NCI-H446 (cell line): ENCODE measurements at regions not wholly inside any gene's neighbourhood (a gene's known extent, or its start where the extent isn't known, plus 50 kb on each side); places are given as distances from the start of the nearest gene placed in this dataset.

Experiments
- DNase-seq, 2 experiments: peaks; one replicate each; lab custom pipeline; 2025; lab: John Stamatoyannopoulos, UW

DNA sequence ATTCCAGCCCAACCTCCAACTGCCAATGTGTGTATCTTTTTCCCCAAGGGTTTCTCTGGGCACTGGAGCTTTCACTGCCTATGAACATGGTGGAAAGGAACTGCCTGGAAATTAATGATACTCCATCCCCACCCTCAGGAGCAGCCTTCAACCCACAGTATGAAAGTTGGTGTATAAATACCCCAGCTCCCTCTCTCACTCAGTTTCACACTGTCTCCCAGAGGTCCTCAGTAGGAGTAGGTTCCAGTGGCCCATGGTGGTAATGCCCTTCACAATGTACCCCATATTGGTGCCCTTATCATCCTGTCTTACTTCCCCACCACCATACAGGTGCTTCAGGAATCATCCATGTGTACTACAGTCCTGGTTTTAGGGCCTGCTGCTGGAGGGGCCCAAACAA is 462.6 kb downstream of the MIAT start:
- DNase-seq = no peak

DNA sequence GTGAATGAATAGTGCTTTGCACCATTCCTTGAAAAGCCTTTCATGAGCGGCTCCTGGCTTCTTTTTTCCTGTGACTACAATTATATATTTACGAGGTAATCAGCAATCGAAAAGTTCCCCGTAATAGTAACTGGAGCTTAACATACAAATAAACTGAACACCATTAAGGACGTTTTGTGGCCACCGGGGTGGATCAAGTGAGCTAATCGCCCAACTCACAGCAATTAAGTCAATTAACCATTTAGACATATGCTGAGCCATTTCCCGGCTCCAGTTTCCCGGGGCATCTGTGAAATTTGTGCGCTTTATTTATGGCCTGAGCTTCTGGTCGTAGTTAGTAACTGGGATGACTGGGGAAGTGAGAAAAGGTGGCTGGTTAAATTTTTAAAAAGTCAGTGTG is 465.2 kb downstream of the MIAT start:
- peak in 1 of 2 experiments; percentile 26 for DNase-seq

DNA sequence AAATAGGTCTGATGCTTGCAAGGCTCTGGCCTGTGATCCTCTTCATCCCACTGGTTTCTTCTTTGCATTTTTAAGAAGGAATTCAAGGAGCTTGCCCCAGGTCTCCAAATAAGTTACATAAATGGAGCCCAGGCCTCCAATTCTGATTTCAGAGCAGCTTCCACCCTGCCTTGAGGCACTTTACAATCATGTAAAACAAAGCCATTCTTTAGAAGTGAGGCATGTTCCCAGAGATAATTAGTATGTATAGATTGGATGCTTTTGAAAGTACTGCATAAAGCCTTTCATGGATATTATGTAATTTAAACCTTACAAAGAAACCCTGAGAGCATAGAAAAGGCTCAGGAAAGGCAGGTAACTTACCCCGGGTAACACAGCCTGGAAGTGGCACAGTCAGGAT is 466.5 kb downstream of the MIAT start:
- no peak for DNase-seq

DNA sequence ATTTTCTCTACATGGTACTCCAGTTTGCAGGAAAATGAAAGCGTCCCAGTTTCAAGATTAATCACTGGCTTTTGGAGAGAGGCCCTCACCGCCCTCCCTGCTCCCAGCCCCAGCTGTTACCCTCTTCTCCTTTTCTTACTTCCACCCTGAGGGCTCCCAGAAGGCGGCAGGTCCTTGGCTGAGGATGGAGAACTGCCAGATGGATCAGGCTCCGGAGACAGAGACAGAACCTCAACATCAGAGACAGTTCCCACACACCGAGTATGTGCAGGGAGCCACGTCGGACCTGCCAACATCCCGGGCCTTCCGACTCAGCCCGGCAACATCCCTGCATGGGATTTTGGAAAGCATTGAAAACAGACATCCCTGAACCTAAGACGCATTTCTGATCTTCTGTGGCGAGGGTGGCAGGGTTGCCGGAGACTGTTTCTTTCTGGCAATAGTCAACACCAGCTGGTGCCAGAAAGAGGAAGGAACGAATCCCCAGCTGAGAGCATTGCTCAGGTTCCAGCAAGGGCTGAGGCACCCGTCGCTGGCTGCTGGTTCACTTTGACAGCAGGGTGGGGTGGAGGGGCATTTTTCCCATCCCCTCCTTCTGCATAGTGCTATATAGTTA is 467.1 kb downstream of the MIAT start:
- DNase-seq = peak; percentile 96 to 100

DNA sequence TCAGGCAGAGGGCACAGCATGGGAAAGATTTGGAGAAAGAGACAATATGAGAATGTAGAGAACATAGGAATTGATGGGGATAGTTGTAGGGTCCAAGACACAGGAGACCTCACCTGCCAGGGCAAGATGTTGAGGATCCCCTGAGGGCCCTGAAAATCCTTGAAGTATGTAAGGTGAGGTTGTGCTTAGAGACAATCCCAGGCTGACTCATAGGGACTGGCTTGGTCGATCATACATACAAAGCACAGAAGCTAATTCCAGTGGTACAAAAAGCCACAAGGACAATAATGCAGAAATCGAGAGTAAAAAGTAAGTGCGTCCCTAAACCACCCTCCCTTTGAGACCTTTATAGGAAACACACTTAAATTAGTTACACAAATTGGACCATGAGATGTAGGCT is 468.2 kb downstream of the MIAT start:
- DNase-seq = no peak

DNA sequence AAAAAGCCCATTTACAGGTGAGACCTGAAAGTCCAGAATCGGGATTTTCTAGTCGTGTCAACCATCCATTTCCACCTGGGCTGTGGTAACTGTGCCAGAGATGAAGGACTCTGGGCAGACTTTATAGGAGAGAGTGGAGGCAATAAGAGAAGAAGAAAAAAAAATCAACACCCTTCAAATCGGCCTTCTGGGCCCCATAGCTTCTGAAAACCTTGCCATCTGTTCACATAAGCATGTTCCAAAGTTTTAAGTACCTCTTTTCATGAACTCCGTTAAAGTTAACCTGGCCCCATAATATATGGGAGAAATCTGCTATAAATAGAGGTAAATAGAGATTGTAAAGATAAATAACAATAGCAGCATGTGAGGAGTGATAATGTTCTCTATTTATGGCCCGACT is 470.5 kb downstream of the MIAT start:
- peak; percentile 82 to 87 for DNase-seq

DNA sequence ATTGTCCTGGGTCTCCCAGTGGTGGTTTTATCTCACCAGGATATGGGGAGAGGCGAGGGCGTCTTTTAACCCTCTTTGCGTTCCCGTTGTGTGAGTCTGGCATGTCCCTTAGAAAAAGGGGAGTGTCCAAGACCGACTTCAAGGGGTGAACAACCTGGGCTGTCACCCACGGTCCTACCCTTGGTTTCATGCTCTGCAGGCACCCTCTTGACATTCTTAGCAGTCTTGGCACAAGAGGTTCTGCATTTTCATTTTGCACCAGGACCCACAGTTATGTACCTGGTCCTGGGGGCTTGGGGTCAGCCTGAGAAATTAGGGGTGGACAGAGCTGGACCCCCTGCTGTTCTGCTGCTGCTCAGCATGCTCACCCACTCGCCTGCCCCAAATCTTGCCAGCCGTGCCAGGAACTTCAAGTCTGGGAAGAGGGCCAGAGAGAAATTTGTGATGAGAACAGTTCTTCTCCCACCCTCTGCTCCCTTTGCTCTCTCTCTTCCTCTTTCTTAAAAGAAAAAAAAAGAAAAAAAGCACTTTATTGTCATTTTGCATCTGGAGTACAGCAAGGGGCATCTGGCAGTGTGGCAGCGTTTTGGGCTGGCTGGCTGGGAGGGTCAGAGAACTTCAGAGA is 471.2 kb downstream of the MIAT start:
- peak; percentile 62 to 89 for DNase-seq

DNA sequence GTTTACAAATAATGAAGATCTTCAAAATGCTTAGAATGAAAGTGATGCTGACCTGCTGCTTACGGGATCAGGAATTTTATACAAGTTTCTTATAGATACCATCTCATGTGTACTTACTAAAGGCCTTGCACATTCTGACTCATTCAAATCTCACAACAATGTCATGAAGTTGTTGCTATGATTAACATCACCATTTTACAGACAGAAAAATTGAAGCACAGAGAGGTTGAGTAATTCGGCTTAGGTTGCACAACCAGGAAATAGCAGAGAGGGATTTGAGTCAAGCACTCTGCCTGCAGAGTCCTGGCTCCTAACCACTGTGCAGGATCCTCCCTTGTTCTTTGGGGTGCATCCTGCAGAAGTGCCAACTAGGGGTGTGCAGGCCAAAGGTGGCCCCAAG is 471.9 kb downstream of the MIAT start:
- no peak for DNase-seq

DNA sequence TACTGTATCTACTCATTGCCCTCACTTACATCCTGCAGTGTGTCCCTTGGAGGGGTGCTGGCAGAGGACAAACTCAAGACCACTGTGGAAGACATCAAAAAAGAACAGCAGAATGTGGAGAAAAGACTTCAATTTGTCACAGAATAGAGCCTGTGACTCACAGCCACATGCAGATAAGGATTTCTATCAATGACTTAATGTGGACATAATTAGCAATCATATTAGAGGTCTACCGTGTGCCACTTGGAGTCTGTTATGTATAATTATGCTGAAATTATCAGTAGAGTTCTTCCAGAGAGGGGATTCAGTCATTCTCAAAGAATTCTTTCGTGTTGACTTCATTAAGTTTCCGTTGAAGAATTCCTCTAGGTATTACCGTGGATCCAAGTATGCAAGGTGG is 473.5 kb downstream of the MIAT start:
- DNase-seq = no peak

DNA sequence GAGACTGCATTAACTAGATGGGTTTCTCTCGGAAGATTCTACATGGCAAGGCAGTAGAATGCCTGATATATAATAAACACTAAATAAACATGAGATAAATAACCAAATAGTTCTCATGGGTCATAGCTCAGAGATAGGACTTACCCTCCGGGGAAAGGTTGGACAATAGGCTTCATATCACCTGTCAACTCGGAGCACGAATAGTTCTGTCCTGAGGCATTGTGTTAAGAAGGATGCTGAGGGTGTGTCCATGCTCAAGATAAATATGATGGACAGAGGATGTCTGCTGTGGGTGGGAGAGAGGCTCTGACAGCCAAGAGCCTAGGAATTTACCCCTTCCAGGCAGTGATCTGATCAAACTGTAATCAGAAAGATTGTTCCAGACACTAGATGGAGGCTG is 474.0 kb downstream of the MIAT start:
- DNase-seq = no peak

DNA sequence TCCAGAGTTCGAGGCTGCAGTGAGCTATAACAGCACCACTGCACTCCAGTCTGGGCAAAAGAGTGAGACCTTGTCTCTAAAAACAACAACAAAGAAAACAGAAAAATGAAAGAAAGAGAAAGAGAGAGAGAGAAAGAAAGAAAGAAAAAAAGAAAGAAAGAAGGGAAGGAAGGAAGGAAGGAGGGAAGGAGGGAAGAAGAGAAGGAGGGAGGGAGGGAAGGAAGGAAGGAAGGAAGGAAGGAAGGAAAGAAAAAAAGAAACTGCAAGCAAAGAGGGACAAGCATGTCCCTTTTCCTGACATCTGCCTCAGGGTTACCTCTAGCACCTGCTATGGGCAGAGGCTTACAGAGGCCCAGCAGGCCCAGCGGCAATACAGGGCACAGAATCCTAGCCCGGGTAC is 475.0 kb downstream of the MIAT start:
- DNase-seq = no peak

DNA sequence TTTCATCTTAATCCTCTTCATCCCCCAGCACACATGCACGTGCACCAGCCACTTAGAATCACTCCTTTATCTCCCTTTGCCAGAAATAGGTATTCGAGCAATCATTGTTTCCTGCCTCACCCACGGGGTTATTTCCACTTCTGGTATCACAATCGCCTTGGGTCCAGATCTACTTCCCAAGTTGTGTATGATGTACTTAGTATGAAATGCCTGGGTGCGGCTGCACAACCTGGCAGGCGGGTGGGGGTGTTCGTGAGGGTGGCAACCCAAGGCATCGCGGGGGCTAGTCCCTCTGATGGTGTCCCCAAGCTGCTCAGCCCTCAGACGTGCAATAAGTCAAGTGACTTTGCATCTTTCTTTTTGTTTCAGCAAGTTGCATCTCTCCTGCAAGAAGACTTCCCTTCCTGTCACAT is 475.6 kb downstream of the MIAT start:
- DNase-seq = no peak

DNA sequence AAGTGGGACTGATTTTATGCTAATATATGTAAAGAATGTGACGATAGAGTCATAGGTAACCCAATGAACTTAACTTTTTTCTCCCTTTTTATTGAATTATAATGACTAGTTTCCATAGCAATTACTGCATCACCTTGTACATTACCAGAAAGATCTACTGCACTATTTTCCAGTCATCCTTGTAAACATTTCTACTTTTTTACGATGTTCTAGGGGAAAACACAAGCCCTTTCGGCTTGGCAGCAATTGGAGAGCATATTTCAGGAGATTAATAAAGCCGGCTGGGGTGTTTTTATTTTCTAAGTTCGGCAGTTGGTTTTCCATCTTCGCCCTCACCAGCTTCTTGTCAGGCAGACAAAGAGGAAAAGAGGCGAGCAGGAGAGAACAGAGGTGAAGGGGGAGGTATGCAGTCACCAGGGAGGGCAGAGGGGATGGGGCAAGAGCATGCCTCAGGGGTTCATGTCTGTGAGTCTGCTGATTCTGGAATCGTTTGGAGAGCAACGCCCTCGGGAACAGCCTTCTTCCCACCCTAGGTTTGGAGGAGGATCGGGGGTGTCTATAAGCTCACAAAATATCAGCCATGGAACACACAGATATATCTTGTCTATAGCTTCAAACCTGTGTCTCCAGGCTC is 476.4 kb downstream of the MIAT start:
- no peak for DNase-seq

DNA sequence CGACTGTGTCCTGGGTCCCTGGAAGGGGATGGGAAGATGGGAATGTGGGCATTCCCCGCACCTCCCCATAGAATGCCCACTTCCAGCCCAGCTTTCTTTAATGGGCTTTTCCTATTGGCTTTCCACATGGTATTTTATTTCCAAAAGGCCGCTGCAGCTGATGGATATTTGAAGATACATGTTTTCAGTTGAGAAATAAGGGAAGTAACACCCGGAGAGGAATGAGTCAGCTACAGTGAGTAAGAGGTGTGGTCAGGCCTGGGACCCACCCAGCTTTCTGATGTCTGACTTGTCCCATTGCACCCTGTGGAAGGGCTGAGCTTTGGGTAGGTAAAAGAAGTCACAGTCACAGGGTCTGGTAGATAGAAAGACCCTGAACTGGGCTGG is 476.9 kb downstream of the MIAT start:
- no peak for DNase-seq

DNA sequence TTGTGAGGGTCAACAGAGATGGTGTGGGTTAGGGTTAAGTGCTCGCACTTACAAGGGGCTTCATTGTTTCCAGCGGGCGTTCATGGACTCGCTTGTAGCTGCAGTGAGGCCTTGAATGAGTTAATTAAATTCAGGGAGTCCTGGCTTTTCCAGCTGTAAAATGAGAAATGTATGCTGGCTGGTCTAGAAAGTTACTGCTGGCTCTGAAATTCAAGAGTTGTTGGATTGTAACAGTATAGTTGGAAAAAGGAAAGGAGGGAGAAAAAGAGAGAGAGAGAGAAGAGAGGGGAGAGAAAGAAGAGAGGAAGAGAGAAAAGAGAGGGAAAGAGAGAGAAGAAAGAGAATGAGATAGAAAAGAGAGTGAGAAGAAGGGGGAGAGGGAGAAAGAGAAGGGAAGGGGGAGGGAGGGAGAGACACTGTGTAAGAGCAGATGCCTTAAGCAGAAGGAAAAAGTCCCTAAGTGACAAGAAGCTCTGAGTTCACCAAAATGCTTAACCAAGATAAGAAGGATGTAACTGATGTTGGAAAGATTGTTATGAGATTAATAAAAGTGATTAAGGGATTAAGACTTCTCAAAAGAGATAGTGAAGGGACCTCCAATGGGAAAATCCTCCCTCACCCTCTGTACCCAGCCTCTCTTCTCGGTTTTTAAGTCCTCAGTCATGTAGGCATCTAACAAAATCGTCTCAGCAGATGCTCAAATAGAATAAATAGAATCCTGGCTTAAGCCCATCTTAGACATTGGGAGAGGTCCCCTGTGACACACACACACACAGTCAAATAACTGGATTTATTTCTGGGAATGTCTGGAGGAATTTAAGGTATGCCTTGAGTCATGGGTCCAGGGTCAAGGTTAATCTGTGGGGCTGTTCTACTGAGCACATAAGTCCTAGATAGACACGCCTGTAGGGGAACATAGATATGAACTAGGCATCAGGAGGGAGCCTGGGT is 477.9 kb downstream of the MIAT start:
- DNase-seq = peak in 1 of 2 experiments; percentile 29

DNA sequence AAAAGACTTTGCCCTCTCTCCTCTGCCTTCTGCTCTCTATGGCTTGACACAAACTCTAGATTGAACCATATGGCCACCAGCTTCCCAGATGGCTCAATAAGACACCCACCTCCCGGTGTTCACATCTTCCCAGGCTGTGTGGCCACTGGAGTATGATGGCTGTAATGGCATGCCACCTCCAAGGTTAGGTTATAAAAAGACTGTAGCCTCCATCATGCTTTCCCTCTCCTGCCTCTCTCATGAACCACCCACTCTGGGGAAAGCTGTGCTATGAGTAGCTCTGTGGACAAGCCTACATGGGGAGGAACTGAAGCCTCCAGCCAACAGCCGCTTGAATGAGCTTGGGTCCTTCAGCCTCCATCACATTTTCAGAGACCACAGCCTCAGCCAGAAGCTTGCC is 479.2 kb downstream of the MIAT start:
- DNase-seq = peak in 1 of 2 experiments; percentile 40

DNA sequence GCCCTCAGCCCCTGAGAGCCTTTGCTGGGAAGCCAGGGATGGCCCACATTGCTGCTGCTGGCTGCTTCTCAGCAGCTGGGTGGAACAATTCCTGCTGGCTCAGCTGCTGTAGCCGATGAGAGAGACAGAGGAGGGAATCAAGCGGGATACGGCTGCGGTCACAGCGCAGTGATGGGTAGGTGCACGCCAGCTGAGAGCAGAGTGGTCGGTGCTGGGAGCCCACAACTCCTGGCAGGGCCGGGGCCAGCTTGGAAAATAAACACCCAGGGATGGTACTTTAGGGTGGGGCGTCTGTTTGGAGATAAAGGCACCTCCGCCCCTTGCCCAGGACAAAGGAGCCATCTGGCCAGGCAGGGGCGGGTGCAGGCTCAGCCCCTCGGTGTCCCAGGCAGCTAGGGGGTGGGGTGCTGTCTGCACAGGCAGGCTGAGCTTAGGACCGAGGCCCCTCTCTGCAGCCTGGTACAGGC is 480.5 kb downstream of the MIAT start:
- peak in 1 of 2 experiments; percentile 57 for DNase-seq

DNA sequence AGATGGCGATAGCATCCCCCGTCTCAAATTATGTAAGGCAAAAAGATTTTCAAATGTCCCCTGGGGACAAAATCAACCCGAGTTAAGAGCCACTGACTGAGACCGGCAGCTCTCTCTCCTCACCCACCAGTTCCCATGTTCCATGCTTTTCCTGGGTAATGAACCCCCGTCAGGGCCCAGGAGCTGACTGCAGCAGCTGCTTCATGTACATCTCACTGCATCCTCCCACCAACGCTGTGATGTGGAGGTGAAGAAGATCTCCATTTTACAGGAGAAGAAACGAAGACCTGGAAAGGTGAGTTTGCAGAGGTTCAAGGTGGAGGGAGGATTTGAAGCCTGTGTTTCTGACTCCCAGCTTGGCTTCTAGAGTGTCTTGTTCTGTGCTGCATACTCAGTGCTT is 481.1 kb downstream of the MIAT start:
- no peak for DNase-seq

DNA sequence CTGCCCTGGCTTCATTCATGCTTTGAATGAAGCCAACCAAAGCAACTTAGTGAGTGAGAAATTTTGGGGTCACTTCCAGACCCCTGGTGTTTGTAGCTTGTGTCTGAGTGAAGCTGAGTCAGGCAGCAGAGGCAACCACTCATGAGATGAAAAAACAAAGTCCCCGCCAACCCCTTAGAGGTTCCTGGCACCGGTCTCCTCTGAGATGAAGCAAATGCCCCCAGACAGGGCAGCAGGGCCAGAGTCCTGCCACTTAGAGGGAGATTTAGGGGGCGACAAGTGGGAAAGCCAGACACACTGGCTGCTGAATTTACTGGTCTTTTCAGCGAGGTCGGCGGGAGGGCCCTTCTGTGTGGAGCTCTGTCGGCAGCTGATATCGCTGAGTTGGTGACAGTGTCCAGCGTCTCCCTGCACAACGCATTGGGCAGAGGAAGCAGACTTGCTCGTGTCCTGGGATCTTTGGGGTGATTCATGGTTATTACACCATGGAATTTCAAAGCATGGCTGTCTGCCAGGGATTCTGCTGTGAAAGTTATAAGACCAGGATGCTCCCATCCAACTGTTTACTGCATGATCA is 482.6 kb downstream of the MIAT start:
- peak; percentile 70 to 77 for DNase-seq

DNA sequence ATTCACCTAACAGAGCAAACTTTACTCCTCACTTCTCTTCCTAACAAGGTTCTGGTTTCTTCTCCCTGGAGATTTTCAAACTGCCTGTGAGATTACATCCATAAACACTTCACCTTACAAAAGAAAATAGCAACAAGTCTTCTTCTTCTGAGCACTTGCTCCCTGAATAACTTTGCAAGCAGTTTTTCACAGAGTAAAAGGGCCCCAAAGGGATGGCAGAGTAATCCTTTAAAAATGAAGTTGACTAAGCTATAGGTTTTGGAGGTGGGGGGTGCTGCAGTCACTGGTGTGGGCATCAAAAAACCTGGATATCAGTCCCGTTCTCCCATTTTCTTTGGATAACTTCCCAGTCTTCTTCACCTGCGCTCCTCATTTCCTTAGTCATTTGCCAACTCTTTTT is 484.9 kb downstream of the MIAT start:
- no peak for DNase-seq

DNA sequence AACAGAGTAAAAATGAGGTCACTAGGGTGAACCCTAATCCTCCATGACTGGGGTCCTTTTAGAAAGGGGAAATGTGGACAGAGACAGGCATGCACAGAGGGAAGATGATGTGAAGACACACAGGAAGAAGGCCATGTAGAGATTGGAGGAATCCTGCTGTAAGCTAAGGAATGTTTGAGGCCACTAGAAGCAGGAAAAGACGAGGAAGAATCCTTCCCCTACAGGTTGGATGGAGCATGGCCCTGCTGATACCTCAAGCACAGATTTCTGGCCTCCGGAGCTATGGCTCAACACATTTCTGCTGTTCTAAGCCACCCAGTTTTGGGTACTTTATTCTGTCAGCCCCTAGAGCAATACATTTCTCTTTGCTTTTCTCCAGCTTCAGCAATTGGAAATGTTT is 486.9 kb downstream of the MIAT start:
- no peak for DNase-seq
